ENCODE measurements at regions not wholly inside any gene's neighbourhood (a gene's known extent, or its start where the extent isn't known, plus 50 kb on each side); places are given as distances from the start of the nearest gene placed in this dataset.

DNA sequence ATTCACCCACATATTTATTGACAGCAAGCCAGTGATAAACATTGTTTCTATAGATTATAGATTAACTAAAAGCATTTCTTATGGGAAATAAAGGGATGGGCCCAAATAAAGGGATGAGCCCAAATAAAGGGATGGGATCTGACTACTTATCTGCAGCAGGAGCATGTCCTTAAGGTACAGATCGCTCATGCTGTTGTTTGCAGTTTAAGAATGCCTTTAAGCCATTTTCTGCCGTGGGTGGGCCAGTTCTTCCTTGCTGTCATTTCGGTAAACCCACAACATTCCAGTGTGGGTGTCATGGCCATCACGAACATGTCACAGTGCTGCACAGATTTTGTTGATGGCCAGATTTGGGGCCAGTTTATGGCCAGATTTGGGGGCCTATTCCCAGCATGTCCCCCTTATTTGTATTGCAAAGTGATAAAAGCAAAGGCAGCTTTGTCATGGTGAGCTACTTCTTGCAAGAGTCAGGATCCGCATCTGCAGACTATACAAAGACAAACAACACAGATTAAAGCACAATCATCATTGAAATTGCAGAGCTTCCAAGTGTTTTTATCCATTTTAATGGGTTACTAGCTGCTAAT lies 700.7 kb downstream of the LRFN5 start:
- no peak overlapping the region for H3K4me3 ChIP-seq (ENCODE audit: insufficient read depth, low read depth, low read length)
- DNase-seq (no peak), ATAC-seq (ENCODE audit: low read depth) (no peak)
- 50% methylated on average over 1 of the region's 5 CpGs; no CpG with 5 or more reads in 1 of the 2 experiments for WGBS, 2 experiments (ENCODE audit: extremely low coverage in 2 of 2, insufficient read length in 1 of 2)
- no peaks in the 10 kb centered on the region for H3K79me1 ChIP-seq (ENCODE audit: low read depth in 1 of 2, low read length in 2 of 2)
- H3K4me2 ChIP-seq (ENCODE audit: low read depth, low read length) = no peak overlapping the region
- no peak overlapping the region for H4K8ac ChIP-seq (ENCODE audit: low read depth in 2 of 2, low read length in 2 of 2)
- H3K4ac ChIP-seq (ENCODE audit: low read depth, low read length) = no peak overlapping the region
- no peak overlapping the region for H4K91ac ChIP-seq (ENCODE audit: insufficient read depth, low read depth, low read length)
- CTCF ChIA-PET = no interaction called here
- no peaks in the 10 kb centered on the region for H3K36me3 ChIP-seq (ENCODE audit: control insufficient read depth, insufficient read depth, low read length)
- no peaks in the 10 kb centered on the region for H3K27me3 ChIP-seq (ENCODE audit: control insufficient read depth, insufficient read depth, low read length)
- in situ Hi-C loops (cut with MboI; ENCODE audit: low sequenced_read_pairs) (no loop called here), dilution Hi-C loops (cut with HindIII; ENCODE audit: low sequenced_read_pairs, unreplicated experiment) (no loop called here), intact Hi-C loops (cut with micrococcal nuclease) (no loop called here)
- H3K9me3 ChIP-seq (ENCODE audit: control insufficient read depth, insufficient read depth, low read length) = peaks cover 2% of the 10 kb centered on the region
- no peak for TF ChIP-seq NFE2L2 (IDR thresholded peaks at IDR 0.05; ENCODE audit: low read depth, low read length)
- H2AFZ ChIP-seq (replicated peaks; ENCODE audit: low read length, poor library complexity) = no peak overlapping the region
- BruUV-seq (replicated peaks) = no TSS peak
- no peak overlapping the region for H4K5ac ChIP-seq (ENCODE audit: low read depth, low read length)
- no peak overlapping the region for H3K9ac ChIP-seq (ENCODE audit: low read depth, low read length)
- H2BK15ac ChIP-seq (ENCODE audit: low read depth, low read length) = no peak overlapping the region
- no peak overlapping the region for H2BK120ac ChIP-seq (ENCODE audit: low read depth, low read length)
- no peak overlapping the region for H2BK20ac ChIP-seq (ENCODE audit: low read depth, low read length)
- no peak overlapping the region for H3K18ac ChIP-seq (ENCODE audit: low read depth, low read length)
- no peaks in the 10 kb centered on the region for H4K20me1 ChIP-seq (ENCODE audit: insufficient read depth, low read length)
- H2AK9ac ChIP-seq (replicated peaks; ENCODE audit: low read depth, low read length, poor library complexity) = no peak overlapping the region
- H3K23ac ChIP-seq (ENCODE audit: low read depth, low read length) = no peak overlapping the region
- no peak overlapping the region for H3K27ac ChIP-seq (ENCODE audit: insufficient read depth, low read length)
- no peak overlapping the region for H3K56ac ChIP-seq (ENCODE audit: extremely low read depth, insufficient read depth, low read length)
- no peak overlapping the region for H2AK5ac ChIP-seq (ENCODE audit: low read depth, low read length)
- H3K9me1 ChIP-seq (ENCODE audit: insufficient read depth, low read length) = no peaks in the 10 kb centered on the region
- H2BK5ac ChIP-seq (ENCODE audit: low read depth, low read length, poor library complexity, severe bottlenecking) = no peak overlapping the region
- H3K4me1 ChIP-seq (ENCODE audit: control insufficient read depth, insufficient read depth, low read length) = no peaks in the 10 kb centered on the region
- POLR2A ChIA-PET (ENCODE audit: unreplicated experiment) = no interaction called here
- H3K14ac ChIP-seq (replicated peaks; ENCODE audit: low read depth, low read length) = no peak overlapping the region
